ENCODE measurements at regions not wholly inside any gene's neighbourhood (a gene's known extent, or its start where the extent isn't known, plus 50 kb on each side); places are given as distances from the start of the nearest gene placed in this dataset.
"Not testable (repeated sequence)": the region's sequence is repeated elsewhere in the genome, so short reads cannot be mapped to it uniquely, and the experiment has no call there.

GRCh38 chr6:168796106-168796505 is 355.1 kb downstream of the SMOC2 start:
- BruUV-seq (replicated peaks), result no TSS peak
- TF ChIP-seq RAD21 (IDR thresholded peaks at IDR 0.05; ENCODE audit: low read length) (no peak), POLR2A (IDR thresholded peaks at IDR 0.05; ENCODE audit: low read depth, low read length) (no peak), USF2 (IDR thresholded peaks at IDR 0.05; ENCODE audit: low read depth, low read length) (no peak)
- no peak overlapping the region for H3K56ac ChIP-seq (ENCODE audit: extremely low read depth, insufficient read depth, low read length)
- no peaks in the 10 kb centered on the region for H3K27me3 ChIP-seq (ENCODE audit: control insufficient read depth, insufficient read depth, low read length)
- POLR2A ChIA-PET (ENCODE audit: unreplicated experiment), result no interaction called here
- H3K14ac ChIP-seq (replicated peaks; ENCODE audit: low read depth, low read length), result no peak overlapping the region
- peaks cover 38% of the 10 kb centered on the region for H3K9me3 ChIP-seq (ENCODE audit: control insufficient read depth, insufficient read depth, low read length)
- H3K4me2 ChIP-seq (ENCODE audit: low read depth, low read length), result no peak overlapping the region
- H4K20me1 ChIP-seq (ENCODE audit: insufficient read depth, low read length), result no peaks in the 10 kb centered on the region
- no peak overlapping the region for H4K8ac ChIP-seq (ENCODE audit: low read depth in 2 of 2, low read length in 2 of 2)
- H3K18ac ChIP-seq (ENCODE audit: low read depth, low read length), result no peak overlapping the region
- H3K36me3 ChIP-seq (ENCODE audit: control insufficient read depth, insufficient read depth, low read length), result no peaks in the 10 kb centered on the region
- H2BK15ac ChIP-seq (ENCODE audit: low read depth, low read length), result no peak overlapping the region
- H3K79me1 ChIP-seq (ENCODE audit: low read depth in 1 of 2, low read length in 2 of 2), result no peaks in the 10 kb centered on the region
- no peaks in the 10 kb centered on the region for H3K4me1 ChIP-seq (ENCODE audit: control insufficient read depth, insufficient read depth, low read length)
- ATAC-seq (ENCODE audit: low read depth) (no peak), DNase-seq (no peak)
- no peak overlapping the region for H3K4ac ChIP-seq (ENCODE audit: low read depth, low read length)
- H2BK20ac ChIP-seq (ENCODE audit: low read depth, low read length), result no peak overlapping the region
- no CpG with 5 or more reads among the region's 8 CpGs for WGBS, 2 experiments (ENCODE audit: extremely low coverage in 2 of 2, insufficient read length in 1 of 2)
- no peak overlapping the region for H3K9ac ChIP-seq (ENCODE audit: low read depth, low read length)
- in situ Hi-C loops (cut with MboI; ENCODE audit: low sequenced_read_pairs) (no loop called here), intact Hi-C loops (cut with micrococcal nuclease) (no loop called here), dilution Hi-C loops (cut with HindIII; ENCODE audit: low sequenced_read_pairs, unreplicated experiment) (no loop called here)
- no peak overlapping the region for H2BK120ac ChIP-seq (ENCODE audit: low read depth, low read length)
- H2AK9ac ChIP-seq (replicated peaks; ENCODE audit: low read depth, low read length, poor library complexity), result no peak overlapping the region
- no peak overlapping the region for H2AFZ ChIP-seq (replicated peaks; ENCODE audit: low read length, poor library complexity)
- CTCF ChIA-PET, result no interaction called here
- H4K91ac ChIP-seq (ENCODE audit: insufficient read depth, low read depth, low read length), result no peak overlapping the region
- no peak overlapping the region for H4K5ac ChIP-seq (ENCODE audit: low read depth, low read length)
- H3K23ac ChIP-seq (ENCODE audit: low read depth, low read length), result no peak overlapping the region
- no peak overlapping the region for H3K4me3 ChIP-seq (ENCODE audit: insufficient read depth, low read depth, low read length)
- H2BK5ac ChIP-seq (ENCODE audit: low read depth, low read length, poor library complexity, severe bottlenecking), result no peak overlapping the region
- H3K27ac ChIP-seq (ENCODE audit: insufficient read depth, low read length), result no peak overlapping the region
- no peak overlapping the region for H2AK5ac ChIP-seq (ENCODE audit: low read depth, low read length)
- no peaks in the 10 kb centered on the region for H3K9me1 ChIP-seq (ENCODE audit: insufficient read depth, low read length)

GRCh38 chr6:168795611-168796010 is 354.6 kb downstream of the SMOC2 start:
- no CpG with 5 or more reads among the region's 12 CpGs for WGBS, 2 experiments (ENCODE audit: extremely low coverage in 2 of 2, insufficient read length in 1 of 2)

More at GRCh38 chr6:168795611-168796010, 354.6 kb downstream of the SMOC2 start:
- H3K27ac ChIP-seq (ENCODE audit: insufficient read depth, low read length); H3K18ac ChIP-seq (ENCODE audit: low read depth, low read length); H3K36me3 ChIP-seq (ENCODE audit: control insufficient read depth, insufficient read depth, low read length); intact Hi-C loops (cut with micrococcal nuclease); H2BK5ac ChIP-seq (ENCODE audit: low read depth, low read length, poor library complexity, severe bottlenecking); H3K14ac ChIP-seq (replicated peaks; ENCODE audit: low read depth, low read length); H2BK15ac ChIP-seq (ENCODE audit: low read depth, low read length); H4K8ac ChIP-seq (ENCODE audit: low read depth in 2 of 2, low read length in 2 of 2); H3K4me2 ChIP-seq (ENCODE audit: low read depth, low read length); H3K4me3 ChIP-seq (ENCODE audit: insufficient read depth, low read depth, low read length); H4K5ac ChIP-seq (ENCODE audit: low read depth, low read length); dilution Hi-C loops (cut with HindIII; ENCODE audit: low sequenced_read_pairs, unreplicated experiment); H4K91ac ChIP-seq (ENCODE audit: insufficient read depth, low read depth, low read length); POLR2A ChIA-PET (ENCODE audit: unreplicated experiment); H3K4ac ChIP-seq (ENCODE audit: low read depth, low read length); H2BK120ac ChIP-seq (ENCODE audit: low read depth, low read length); H3K4me1 ChIP-seq (ENCODE audit: control insufficient read depth, insufficient read depth, low read length); H2BK20ac ChIP-seq (ENCODE audit: low read depth, low read length); H2AK5ac ChIP-seq (ENCODE audit: low read depth, low read length); H3K79me1 ChIP-seq (ENCODE audit: low read depth in 1 of 2, low read length in 2 of 2); H3K9me1 ChIP-seq (ENCODE audit: insufficient read depth, low read length); H3K23ac ChIP-seq (ENCODE audit: low read depth, low read length); BruUV-seq (replicated peaks); H4K20me1 ChIP-seq (ENCODE audit: insufficient read depth, low read length); ATAC-seq (ENCODE audit: low read depth); H2AK9ac ChIP-seq (replicated peaks; ENCODE audit: low read depth, low read length, poor library complexity); in situ Hi-C loops (cut with MboI; ENCODE audit: low sequenced_read_pairs); CTCF ChIA-PET; H3K27me3 ChIP-seq (ENCODE audit: control insufficient read depth, insufficient read depth, low read length); H2AFZ ChIP-seq (replicated peaks; ENCODE audit: low read length, poor library complexity); DNase-seq; H3K9ac ChIP-seq (ENCODE audit: low read depth, low read length); H3K56ac ChIP-seq (ENCODE audit: extremely low read depth, insufficient read depth, low read length): not testable (repeated sequence)
- H3K9me3 ChIP-seq (ENCODE audit: control insufficient read depth, insufficient read depth, low read length), result peaks cover 40% of the 10 kb centered on the region
